ENCODE measurements at regions not wholly inside any gene's neighbourhood (a gene's known extent, or its start where the extent isn't known, plus 50 kb on each side); places are given as distances from the start of the nearest gene placed in this dataset.

DNA sequence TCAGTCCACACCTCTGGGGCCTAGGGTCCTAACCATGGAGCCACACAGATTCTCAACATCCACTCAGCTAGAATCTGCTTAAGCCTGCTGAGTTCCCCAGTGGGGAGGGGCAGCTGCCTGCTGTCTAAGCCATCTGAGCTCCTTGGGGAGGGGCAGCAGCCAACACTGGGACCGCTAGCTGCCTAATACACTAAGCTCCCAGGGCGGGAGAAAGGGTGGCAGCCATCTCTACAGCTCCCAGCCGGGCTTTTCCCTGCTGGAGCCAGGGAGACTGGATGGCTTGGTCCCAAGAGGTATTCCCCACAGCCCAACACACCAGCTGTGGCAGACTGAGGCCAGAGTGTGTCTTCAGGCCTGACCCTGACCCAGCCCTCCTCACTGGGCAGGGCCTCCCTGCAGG, 217.3 kb upstream of the TMEM45B start:
- Histone ChIP-seq H3K27ac (no peak overlapping the region), H3K27me3 (ENCODE audit: insufficient read depth, low read depth, severe bottlenecking) (peaks cover 70% of the 10 kb centered on the region), H3K36me3 (no peaks in the 10 kb centered on the region), H3K9me3 (ENCODE audit: severe bottlenecking) (peaks cover 2% of the 10 kb centered on the region), H3K4me3 (ENCODE audit: low read depth, low read length) (no peak overlapping the region)
- DNase-seq = peak; percentile 50
- TF ChIP-seq, protein P1, sequence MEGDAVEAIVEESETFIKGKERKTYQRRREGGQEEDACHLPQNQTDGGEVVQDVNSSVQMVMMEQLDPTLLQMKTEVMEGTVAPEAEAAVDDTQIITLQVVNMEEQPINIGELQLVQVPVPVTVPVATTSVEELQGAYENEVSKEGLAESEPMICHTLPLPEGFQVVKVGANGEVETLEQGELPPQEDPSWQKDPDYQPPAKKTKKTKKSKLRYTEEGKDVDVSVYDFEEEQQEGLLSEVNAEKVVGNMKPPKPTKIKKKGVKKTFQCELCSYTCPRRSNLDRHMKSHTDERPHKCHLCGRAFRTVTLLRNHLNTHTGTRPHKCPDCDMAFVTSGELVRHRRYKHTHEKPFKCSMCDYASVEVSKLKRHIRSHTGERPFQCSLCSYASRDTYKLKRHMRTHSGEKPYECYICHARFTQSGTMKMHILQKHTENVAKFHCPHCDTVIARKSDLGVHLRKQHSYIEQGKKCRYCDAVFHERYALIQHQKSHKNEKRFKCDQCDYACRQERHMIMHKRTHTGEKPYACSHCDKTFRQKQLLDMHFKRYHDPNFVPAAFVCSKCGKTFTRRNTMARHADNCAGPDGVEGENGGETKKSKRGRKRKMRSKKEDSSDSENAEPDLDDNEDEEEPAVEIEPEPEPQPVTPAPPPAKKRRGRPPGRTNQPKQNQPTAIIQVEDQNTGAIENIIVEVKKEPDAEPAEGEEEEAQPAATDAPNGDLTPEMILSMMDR (IDR thresholded peaks at IDR 0.05; ENCODE audit: low read depth, low read length) = no peak

DNA sequence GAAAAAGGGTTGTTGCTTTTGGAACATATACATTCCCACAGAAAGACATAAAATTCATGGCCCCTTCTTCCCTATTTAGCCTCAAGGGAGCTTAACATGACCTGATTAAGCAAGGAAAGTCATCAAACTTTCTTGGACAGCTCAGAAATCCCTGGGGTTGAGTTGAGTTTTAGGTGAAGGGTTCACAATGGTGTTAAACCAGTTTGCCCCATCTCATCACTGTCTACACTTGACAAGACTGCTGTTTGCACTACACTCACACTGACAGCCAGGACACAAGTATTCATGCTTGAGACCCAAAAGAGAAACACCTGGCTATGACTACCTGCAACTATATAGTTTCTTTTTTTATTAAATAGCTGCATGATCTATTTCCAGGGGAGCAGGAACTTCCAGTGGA, 209.8 kb upstream of the TMEM45B start:
- TF ChIP-seq, protein P1 (IDR thresholded peaks at IDR 0.05; ENCODE audit: low read depth, low read length) = no peak
- DNase-seq = no peak
- Histone ChIP-seq H3K36me3 (no peaks in the 10 kb centered on the region), H3K4me3 (ENCODE audit: low read depth, low read length) (no peak overlapping the region), H3K9me3 (ENCODE audit: severe bottlenecking) (no peaks in the 10 kb centered on the region), H3K27ac (no peak overlapping the region), H3K27me3 (ENCODE audit: insufficient read depth, low read depth, severe bottlenecking) (peaks cover 87% of the 10 kb centered on the region)

DNA sequence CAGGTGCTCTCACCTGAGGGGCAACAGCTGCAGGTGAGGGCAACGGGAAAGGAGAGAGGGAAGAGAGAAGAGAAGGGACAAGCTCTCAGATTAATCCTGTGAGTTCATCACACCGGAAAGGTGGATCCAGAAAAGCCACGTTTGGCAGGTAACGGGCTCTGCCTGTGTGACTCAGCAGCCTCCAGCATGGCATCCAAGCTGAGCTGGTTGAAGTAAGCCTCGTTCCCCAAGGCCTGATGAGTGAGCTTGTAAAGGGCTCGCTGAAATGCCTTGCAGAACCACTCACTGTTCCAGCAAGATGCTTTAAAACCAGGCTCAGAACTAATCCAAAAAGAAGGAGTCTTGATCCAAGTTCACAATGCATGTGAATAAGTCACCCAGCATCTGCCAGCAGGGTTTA, 206.9 kb upstream of the TMEM45B start:
- no peaks in the 10 kb centered on the region for H3K36me3 ChIP-seq
- no peak for DNase-seq
- no peaks in the 10 kb centered on the region for H3K9me3 ChIP-seq (ENCODE audit: severe bottlenecking)
- no peak overlapping the region for H3K27ac ChIP-seq
- peaks cover 95% of the 10 kb centered on the region for H3K27me3 ChIP-seq (ENCODE audit: insufficient read depth, low read depth, severe bottlenecking)
- TF ChIP-seq, protein P1 (IDR thresholded peaks at IDR 0.05; ENCODE audit: low read depth, low read length) = no peak
- H3K4me3 ChIP-seq (ENCODE audit: low read depth, low read length) = no peak overlapping the region

DNA sequence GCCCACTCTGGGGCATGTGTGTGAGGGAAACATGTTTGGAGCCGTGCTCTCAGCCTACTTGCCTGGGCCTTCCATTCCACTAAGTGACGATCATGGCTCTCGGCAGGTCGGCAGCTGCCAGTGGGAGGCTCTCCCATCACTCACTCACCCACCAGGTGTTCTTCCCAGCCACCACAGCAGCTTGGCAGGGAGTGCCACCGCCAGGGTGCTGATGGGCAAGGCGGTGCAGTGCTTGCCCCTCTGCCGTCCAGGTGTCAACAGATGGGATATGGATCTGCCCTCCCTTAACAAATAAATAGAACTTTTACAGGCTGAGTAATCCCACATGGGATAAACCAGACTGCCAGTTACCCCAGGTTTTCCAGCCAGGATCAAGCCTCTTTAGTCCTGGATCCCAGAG, 205.5 kb upstream of the TMEM45B start:
- Histone ChIP-seq H3K36me3 (no peaks in the 10 kb centered on the region), H3K4me3 (ENCODE audit: low read depth, low read length) (no peak overlapping the region), H3K27ac (no peak overlapping the region), H3K9me3 (ENCODE audit: severe bottlenecking) (no peaks in the 10 kb centered on the region), H3K27me3 (ENCODE audit: insufficient read depth, low read depth, severe bottlenecking) (peaks cover 96% of the 10 kb centered on the region)
- TF ChIP-seq, protein P1 (IDR thresholded peaks at IDR 0.05; ENCODE audit: low read depth, low read length) = no peak
- DNase-seq = no peak

DNA sequence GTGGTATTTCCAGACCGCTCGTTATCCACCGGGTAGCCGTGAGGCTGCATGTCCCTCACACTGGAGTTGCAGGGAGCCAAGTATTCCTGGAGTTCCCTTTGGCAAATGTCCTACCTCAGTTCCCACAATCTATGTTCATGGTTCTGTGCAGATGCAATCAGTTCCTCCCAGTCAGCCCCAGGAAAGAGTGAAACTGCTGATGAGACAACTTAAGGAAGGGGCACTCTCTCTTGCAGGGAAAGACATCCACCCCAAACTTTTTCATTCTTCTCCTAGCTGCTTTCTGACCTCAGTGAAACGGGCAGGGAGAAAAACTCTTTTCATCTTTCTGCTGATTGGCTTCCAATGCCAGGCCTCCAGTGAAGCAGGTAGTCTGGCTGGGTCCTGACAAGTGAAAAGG, 205.1 kb upstream of the TMEM45B start:
- H3K9me3 ChIP-seq (ENCODE audit: severe bottlenecking) = no peaks in the 10 kb centered on the region
- no peak overlapping the region for H3K4me3 ChIP-seq (ENCODE audit: low read depth, low read length)
- no peaks in the 10 kb centered on the region for H3K36me3 ChIP-seq
- TF ChIP-seq, protein P1 (IDR thresholded peaks at IDR 0.05; ENCODE audit: low read depth, low read length) = no peak
- no peak overlapping the region for H3K27ac ChIP-seq
- peaks cover 98% of the 10 kb centered on the region for H3K27me3 ChIP-seq (ENCODE audit: insufficient read depth, low read depth, severe bottlenecking)
- no peak for DNase-seq

DNA sequence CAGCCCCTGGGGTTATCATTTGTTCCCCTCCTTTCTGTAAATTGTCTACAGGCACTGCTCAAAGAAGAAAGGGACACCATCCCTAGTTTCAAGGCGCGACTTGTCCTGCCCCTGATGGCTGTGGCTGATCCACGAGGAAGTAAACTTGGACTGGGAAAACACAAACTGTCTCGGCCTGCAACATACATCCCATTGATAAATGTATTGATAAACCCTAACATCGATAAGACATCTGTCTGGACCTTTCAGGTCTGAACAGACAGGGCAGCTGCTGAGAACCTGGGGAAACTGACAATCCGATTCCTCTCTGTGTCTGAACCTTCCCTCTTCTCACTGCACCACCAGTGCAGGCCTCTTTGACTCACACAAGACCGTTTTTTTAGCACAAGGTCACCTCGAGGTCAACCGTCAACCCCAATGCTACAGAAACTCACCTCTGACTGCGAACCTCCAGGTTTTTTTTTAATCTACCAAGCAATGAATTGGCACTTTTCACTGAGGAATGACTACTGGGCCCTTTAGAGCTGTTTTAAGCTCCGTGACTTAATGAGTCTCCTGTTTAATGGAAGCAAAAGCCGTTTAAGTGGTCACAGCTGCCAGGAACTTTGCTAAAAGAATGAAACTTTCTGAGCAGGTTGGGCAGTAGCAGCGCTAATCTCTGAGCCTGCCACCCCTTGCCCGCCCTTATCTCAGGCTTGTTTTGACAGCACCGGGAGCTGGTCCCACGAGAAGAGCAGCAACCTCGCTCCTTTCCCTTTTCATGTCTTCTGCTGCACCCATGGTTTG, 203.8 kb upstream of the TMEM45B start:
- DNase-seq = no peak
- Histone ChIP-seq H3K9me3 (ENCODE audit: severe bottlenecking) (no peaks in the 10 kb centered on the region), H3K4me3 (ENCODE audit: low read depth, low read length) (no peak overlapping the region), H3K27me3 (ENCODE audit: insufficient read depth, low read depth, severe bottlenecking) (peaks cover 100% of the 10 kb centered on the region), H3K27ac (no peak overlapping the region), H3K36me3 (no peaks in the 10 kb centered on the region)
- TF ChIP-seq, protein P1 (IDR thresholded peaks at IDR 0.05; ENCODE audit: low read depth, low read length) = no peak
